RWPE2 (cell line): ENCODE measurements at regions not wholly inside any gene's neighbourhood (a gene's known extent, or its start where the extent isn't known, plus 50 kb on each side); places are given as distances from the start of the nearest gene placed in this dataset.

Experiments
- ATAC-seq: fragments of 200-7000 bp; cut with Tn5 transposase; 3 replicates; pipeline ENCODE4 v1.9.1; 2021; ENCODE audit warnings: low read depth
- DNase-seq: peaks from one replicate; pipeline ENCODE4 v3.0.0-alpha.2; 2020; ENCODE audit warnings: low spot score
- H3K27ac ChIP-seq: fragments of 450-650 bp; 2 replicates; pipeline ENCODE4 v1.5.1; 2017; ENCODE audit warnings: mild to moderate bottlenecking; ENCODE audit not compliant: poor library complexity, severe bottlenecking
- H3K27me3 ChIP-seq: fragments of 250-450 bp; sonication (Bioruptor Pico); 2 replicates; pipeline ENCODE4 v1.5.1; 2021; ENCODE audit warnings: mild to moderate bottlenecking, moderate library complexity; ENCODE audit not compliant: insufficient read depth, poor library complexity, severe bottlenecking
- H3K36me3 ChIP-seq: fragments of 250-450 bp; sonication (Bioruptor Pico); 2 replicates; pipeline ENCODE4 v1.5.1; 2020; ENCODE audit warnings: low read depth, mild to moderate bottlenecking, moderate library complexity
- H3K4me1 ChIP-seq: fragments of 250-450 bp; sonication (Bioruptor Pico); 2 replicates; pipeline ENCODE4 v1.5.1; 2021; ENCODE audit warnings: mild to moderate bottlenecking, moderate library complexity; ENCODE audit not compliant: insufficient read depth, poor library complexity, severe bottlenecking
- H3K4me3 ChIP-seq: fragments of 250-450 bp; sonication (Bioruptor Pico); 2 replicates; pipeline ENCODE4 v1.5.1; 2021; ENCODE audit warnings: mild to moderate bottlenecking, moderate library complexity; ENCODE audit not compliant: severe bottlenecking
- H3K9me3 ChIP-seq: fragments of 250-450 bp; sonication (Bioruptor Pico); 2 replicates; pipeline ENCODE4 v1.5.1; 2021; ENCODE audit warnings: mild to moderate bottlenecking, moderate library complexity; ENCODE audit not compliant: severe bottlenecking
- TF ChIP-seq, protein P1 (sequence below): fragments of 450-650 bp; IDR thresholded peaks from one replicate; pipeline ENCODE4 v1.5.1; 2017; ENCODE audit warnings: mild to moderate bottlenecking, moderate library complexity; ENCODE audit not compliant: poor library complexity, severe bottlenecking

DNA sequence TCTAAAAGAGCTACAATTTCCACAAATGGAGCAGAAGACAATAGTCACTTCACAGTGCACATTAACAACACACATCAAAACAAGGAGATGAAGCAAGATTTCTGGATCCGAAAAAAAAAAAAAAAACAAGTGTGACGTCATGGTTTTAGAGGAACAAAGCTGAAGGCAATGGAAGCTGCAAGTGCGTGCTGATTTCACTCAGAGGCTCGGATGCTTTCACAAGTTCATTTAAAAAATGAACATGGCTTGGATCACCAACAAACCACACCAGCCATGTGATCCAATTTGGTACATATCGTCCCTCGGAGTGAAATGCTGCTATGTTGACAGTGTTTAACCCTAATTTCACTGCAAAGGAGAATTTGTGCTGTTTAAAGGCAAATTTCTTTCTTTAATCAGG, 337.0 kb upstream of the PRKCQ start:
- Histone ChIP-seq H3K4me1 (peaks cover 9% of the 10 kb centered on the region), H3K9me3 (no peaks in the 10 kb centered on the region), H3K27me3 (no peaks in the 10 kb centered on the region), H3K27ac (no peak overlapping the region), H3K36me3 (no peaks in the 10 kb centered on the region), H3K4me3 (no peak overlapping the region)
- ATAC-seq (no peak), DNase-seq (no peak)
- TF ChIP-seq, protein P1, sequence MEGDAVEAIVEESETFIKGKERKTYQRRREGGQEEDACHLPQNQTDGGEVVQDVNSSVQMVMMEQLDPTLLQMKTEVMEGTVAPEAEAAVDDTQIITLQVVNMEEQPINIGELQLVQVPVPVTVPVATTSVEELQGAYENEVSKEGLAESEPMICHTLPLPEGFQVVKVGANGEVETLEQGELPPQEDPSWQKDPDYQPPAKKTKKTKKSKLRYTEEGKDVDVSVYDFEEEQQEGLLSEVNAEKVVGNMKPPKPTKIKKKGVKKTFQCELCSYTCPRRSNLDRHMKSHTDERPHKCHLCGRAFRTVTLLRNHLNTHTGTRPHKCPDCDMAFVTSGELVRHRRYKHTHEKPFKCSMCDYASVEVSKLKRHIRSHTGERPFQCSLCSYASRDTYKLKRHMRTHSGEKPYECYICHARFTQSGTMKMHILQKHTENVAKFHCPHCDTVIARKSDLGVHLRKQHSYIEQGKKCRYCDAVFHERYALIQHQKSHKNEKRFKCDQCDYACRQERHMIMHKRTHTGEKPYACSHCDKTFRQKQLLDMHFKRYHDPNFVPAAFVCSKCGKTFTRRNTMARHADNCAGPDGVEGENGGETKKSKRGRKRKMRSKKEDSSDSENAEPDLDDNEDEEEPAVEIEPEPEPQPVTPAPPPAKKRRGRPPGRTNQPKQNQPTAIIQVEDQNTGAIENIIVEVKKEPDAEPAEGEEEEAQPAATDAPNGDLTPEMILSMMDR = no peak

- H3K4me3 ChIP-seq = no peak overlapping the region
- no peak for ATAC-seq
These were observed 336.5 kb upstream of the PRKCQ start for GRCh38 chr10:6916601-6917000.

DNA sequence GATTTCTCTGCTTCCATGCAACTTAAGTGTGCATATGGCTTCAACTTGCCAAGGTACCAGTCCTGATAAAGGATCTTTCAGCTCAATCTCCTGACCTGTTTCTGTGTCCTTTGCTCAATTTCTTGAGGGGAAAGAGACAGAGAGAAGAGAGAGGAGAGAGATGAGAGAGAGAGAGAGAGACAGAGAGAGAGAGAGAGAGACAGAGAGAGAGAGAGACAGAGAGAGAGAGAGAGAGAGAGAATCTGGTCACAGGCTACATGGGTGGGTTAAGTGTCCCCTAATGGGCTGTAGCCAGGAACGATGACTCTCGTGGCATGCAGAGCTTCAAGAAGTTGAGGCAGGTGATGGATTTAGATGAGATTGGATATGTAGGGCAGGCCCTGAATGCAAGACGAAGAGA, 335.2 kb upstream of the PRKCQ start:
- Histone ChIP-seq H3K4me1 (peaks cover 16% of the 10 kb centered on the region), H3K9me3 (no peaks in the 10 kb centered on the region), H3K36me3 (no peaks in the 10 kb centered on the region), H3K27me3 (no peaks in the 10 kb centered on the region), H3K4me3 (no peak overlapping the region), H3K27ac (no peak overlapping the region)
- TF ChIP-seq, protein P1 = no peak
- DNase-seq (no peak), ATAC-seq (no peak)

More at GRCh38 chr10:6916601-6917000, 336.5 kb upstream of the PRKCQ start:
- H3K36me3 ChIP-seq = no peaks in the 10 kb centered on the region
- TF ChIP-seq, protein P1 = no peak
- no peak for DNase-seq
- H3K4me1 ChIP-seq = peaks cover 15% of the 10 kb centered on the region
- H3K9me3 ChIP-seq = no peaks in the 10 kb centered on the region
- no peaks in the 10 kb centered on the region for H3K27me3 ChIP-seq
- no peak overlapping the region for H3K27ac ChIP-seq

DNA sequence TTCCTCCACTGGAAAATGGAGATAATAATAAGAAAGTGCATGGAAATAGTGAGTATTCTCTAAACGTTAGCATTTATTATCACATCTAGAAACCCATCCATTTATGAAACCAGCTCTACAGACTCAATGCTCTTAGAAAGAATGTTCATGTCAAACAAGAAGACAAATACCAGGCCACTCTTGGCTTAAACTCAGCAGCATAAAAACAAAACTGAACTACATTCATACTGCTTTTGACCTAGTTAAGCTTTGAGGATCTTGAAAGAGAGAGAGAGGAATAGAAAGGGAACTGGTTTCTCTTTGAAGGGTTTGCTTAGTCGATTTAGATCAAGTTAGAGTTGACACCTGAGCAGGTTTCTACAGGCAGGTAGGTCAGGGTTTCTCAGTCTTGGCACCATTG, 332.9 kb upstream of the PRKCQ start:
- no peak for ATAC-seq
- no peaks in the 10 kb centered on the region for H3K36me3 ChIP-seq
- no peaks in the 10 kb centered on the region for H3K27me3 ChIP-seq
- H3K4me1 ChIP-seq = peaks cover 16% of the 10 kb centered on the region
- H3K4me3 ChIP-seq = no peak overlapping the region
- DNase-seq = no peak
- TF ChIP-seq, protein P1 = no peak
- no peaks in the 10 kb centered on the region for H3K9me3 ChIP-seq
- H3K27ac ChIP-seq = peak overlapping the region; percentile 78

DNA sequence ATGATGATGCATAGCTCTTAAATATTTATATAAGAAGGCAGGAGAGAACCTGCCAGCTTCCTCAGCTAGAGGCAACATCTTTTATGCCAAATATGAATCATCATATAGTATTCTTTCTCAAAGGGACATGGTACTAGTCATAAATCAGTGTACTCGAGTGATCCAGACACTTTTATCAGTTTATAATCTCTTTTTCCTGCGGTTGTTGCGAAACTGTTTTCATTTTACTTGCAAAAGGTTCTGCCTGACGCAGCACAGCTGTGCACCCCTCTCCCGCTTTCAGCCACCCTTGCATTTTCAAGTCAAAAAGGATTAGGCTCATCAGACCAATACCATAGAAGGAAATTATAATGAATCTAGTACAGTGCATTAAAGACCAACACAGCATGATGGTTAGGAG, 332.3 kb upstream of the PRKCQ start:
- no peaks in the 10 kb centered on the region for H3K36me3 ChIP-seq
- TF ChIP-seq, protein P1 = no peak
- DNase-seq (no peak), ATAC-seq (peak; percentile 90)
- H3K4me3 ChIP-seq = no peak overlapping the region
- H3K27ac ChIP-seq = peak overlapping the region; percentile 78
- H3K9me3 ChIP-seq = no peaks in the 10 kb centered on the region
- no peaks in the 10 kb centered on the region for H3K27me3 ChIP-seq
- H3K4me1 ChIP-seq = peaks cover 16% of the 10 kb centered on the region
